SHP77 treated with DMSO at 0.1 percent for 48 hours (cell line): ENCODE measurements at regions not wholly inside any gene's neighbourhood (a gene's known extent, or its start where the extent isn't known, plus 50 kb on each side); places are given as distances from the start of the nearest gene placed in this dataset.
"Not testable (repeated sequence)": the region's sequence is repeated elsewhere in the genome, so short reads cannot be mapped to it uniquely, and the experiment has no call there.

Experiments
- DNase-seq: peaks from one replicate; lab custom pipeline; 2025; lab: John Stamatoyannopoulos, UW

DNA sequence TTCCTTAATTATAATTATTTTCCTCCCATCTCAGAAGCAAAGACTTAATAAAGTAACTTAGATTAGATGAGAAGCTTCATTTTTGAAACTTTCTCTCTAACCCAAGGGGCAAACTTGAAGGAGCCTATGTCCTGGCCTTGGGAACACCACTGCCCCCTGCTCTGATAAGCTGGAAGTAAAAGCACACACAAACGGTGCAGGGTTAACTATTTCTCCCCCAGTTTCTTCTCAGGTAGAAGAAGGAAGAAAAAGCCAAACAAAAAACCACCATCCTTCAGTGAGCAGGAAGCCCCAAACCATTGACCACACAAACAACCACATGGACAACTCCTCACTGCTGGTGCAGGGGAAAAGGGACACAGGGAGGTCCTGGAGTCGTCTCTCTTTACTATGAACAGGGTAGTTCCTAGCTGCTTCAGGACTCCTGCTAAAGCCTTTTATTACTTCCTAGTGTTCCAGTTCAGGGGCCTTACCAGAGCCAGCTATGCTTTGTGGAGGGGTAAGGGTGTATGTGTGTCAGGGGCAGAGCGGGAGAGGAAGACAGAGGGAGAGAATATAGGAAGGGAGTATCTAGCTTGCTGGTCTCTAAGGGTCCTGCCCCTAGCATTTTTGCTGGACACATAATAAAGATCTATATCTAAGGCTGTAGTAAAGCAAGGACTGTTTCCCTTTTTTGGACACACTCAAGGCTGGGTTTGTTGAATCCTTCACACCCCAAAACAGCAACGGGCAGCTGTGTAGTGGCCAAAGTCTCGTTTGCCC lies 94.0 kb upstream of the UMPS start:
- no peak for DNase-seq

DNA sequence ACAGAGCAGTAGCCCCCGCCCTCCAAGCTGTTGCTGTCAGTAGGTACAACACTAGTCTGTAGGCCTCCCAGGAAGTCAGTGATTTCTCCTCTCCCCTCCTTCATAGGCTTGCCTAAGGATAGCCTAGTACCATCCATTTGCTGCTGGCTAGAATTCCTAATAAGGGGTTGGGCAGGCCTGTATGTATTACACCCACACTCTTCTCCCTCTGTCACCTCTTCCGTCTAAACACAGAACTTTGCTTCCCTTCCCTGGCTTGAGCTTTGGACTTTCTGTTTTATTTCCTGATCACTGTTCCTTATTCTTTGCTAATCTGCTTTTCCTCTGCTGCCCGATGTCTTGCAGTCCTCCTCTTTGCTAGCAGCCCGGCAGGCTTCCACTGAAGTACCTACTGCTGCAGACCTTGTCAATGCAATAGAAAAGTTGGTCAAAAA lies 93.4 kb upstream of the UMPS start:
- DNase-seq = no peak

DNA sequence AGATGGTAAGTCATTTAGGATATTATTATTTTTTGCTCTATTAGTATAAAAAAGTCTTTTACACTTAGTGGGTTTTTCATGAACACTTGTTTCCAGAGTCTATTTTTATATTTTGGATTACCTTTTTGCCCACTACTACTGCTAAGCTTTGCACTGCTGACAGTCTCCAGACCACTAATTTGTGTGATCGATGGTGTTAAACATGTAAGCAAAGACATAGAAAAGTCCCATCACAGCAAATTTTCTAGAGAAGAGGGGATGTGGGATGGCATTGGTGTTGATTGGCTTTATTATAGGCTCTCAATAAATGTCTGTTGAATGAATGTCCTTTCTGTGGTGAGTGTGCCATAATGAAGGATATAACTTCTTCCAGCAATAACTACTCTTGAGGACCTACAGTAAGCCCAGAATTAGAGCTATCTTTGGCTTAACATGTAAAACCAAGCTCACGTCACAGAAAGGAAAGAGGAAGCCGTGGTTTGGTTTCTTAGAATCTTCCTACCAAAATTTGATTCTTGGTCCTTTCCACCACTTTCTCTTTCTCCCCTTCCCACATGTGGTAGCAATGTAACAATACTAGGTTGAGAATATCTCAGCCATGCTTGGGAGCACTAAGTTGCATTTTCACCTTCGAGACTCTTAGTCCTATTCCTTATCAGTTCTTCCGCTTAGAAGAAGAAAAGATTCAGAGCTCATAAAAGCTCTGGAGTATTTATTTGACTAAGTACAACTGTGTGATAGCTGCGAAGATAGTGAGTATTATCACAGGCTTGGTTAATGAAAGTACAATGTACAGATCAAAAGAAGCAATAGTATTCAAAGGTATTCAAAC lies 90.6 kb upstream of the UMPS start:
- DNase-seq = no peak

DNA sequence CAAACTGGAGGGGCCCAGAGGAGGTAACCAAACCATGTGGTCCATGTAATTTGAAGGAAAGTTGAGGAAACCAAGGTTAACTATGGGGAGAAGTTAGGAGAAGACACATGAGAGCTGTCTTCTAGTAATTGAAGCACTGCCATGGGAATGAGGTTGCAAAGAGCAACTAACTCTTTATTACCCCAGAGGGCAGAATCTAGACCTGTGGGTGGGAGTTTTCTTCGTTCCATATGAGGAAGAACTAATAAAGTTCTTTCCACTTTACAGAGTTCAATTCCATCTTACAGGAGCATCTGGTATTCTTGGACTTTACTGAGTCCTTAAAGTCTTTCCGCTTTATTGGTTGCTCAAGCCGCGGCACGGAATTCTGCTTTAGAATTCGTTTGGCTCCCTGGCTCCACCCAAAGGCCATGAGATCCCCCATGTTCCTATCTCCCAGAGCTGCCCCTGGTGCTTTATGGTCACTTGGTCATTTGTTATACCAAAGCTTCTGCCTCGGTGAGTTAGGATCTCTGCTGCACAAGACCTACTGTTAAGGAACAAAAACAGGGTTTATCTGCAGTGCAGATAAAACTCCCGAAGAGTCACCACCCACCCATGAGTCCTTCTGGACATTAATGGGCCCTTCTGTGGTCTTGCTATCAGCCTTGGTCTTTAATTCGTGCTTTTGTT lies 89.5 kb upstream of the UMPS start:
- DNase-seq = no peak

DNA sequence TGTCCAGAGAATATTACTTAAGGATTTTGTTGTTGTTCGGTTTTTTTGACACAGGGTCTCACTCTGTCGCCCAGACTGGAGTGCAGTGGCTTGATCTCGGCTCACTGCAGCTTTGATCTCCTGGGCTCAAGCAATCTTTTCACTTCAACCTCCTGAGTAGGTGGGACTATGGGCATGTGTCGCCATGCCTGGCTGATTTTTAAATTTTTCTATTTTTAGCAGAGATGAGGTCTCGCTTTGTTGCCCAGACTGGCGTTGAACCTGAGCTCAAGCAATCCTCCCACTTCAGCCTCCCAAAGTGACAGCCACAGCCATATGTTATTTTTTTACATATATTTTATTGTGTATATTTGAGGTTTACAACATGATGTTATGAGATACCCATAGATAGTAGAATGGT lies 86.8 kb upstream of the UMPS start:
- no peak for DNase-seq

DNA sequence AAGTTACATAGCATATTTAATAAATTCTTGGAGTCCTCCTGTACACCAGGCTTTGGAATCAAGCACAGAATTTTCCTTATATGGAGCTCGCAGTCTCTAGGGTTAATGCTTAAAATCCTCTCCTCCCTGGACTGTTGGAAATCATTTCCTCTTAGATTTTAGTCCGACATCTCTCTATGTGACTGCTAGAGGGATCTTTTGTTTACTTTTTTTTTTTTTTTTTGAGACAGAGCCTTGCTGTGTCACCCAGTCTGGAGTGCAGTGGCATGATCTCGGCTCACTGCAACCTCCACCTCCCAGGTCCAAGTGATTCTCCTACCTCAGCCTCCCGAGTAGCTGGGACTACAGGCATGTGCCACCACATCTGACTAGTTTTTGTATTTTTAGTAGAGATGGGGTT lies 84.1 kb upstream of the UMPS start:
- DNase-seq = not testable (repeated sequence)

DNA sequence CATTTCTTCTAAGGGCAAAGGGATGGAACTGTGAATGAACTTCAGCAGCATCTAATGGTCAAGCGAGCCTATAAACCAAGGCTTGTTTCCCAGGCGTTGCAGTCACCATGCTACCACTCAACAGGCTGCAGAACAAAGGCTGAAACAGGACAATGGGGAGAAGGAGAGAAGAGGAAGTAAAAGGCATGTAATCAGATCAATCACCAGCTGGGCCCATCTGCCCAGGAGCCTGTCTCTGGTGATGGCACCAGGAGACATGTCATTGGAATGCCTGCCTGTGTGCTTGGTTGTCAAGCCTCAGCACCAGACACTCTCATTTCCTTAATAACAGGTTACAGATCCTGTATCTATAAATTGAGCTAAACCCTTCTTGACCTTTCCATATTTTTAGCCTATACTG lies 81.7 kb upstream of the UMPS start:
- no peak for DNase-seq

DNA sequence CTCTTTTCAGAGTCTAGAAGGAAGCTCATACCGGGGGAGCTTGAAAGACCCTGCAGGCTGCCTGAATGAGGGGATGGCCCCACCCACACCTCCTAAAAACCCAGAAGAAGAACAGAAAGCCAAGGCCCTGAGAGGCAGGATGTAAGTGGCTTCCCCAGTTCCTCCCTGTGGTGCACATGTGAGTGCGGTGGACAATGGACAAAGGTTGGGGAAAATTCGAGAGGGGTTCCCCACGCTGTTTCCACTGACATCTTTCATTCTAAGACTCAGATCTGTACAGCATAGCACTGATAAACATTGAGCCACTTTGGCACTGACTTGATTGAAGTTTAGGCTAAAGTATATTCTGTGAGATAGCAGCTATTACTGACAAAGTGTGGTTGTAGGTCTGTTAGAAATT lies 79.5 kb upstream of the UMPS start:
- no peak for DNase-seq

DNA sequence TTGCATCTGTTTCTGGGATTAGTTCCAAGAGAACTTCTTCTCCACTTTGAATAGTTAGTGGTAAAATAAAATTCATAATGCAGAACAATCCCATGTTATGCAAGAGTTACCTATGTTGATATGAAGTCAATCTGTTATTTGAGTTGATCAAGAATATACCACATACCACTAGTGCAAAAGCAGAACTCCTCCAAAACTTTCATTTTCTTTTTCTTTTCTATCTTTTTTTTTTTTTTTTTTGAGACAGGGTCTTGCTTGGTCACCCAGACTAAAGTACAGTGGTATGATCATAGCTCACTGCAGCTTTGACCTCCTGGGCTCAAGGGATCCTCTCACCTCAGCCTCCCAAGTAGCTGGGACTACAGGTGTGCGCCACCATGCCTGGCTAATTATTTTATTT lies 78.8 kb upstream of the UMPS start:
- DNase-seq = not testable (repeated sequence)

DNA sequence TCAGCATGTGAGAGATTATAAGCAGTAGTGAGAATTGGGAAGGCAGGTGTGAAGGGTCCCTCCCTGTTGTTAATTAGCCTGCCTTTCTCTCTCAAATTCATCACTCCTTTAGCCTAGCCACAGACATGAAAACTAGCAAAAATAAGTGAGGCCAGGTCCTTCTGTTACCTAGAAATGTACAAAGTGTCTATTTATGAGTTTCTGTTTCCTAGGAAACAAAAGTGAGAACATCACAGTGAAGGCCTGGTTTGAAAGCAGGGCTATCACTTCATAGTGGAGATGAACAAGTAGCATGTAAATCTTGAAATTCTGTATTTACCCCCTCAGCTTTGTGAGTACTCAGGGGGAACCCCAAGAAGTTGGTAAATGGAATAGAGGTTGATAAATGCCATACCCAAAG lies 78.2 kb upstream of the UMPS start:
- DNase-seq = no peak

DNA sequence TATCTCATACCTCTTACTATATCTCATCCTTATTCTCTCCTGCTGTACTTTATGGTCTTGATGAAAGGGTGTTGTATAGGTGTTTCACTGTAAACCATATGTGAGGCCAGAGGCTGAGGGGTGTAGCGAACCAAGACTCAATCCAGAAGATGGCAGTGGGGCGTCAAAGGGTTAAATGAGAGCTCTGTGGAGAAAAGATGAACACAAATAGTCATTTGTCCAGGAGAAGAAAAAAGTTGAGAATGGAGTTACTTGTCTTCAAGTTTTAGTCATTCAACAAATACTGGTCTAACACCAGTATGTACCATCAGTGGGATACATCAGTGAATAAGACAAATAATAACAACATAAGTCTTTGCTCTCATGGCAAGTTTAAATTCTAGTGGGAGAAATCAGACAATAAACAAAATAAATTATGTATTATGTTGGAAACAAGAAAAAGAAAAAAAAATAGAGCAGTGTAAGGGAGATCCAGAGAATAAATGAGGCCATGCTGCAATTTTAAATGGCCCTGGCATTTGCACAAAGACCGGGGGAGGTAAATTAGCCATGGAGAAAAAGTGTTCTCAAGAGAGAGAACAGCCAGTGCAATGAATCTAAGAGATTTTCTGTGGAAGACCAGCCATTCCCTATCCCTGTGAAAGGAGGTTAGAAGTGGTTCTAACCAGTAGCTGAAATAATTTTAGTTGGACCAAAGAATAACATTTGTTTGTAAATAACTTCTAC lies 77.0 kb upstream of the UMPS start:
- DNase-seq = no peak

DNA sequence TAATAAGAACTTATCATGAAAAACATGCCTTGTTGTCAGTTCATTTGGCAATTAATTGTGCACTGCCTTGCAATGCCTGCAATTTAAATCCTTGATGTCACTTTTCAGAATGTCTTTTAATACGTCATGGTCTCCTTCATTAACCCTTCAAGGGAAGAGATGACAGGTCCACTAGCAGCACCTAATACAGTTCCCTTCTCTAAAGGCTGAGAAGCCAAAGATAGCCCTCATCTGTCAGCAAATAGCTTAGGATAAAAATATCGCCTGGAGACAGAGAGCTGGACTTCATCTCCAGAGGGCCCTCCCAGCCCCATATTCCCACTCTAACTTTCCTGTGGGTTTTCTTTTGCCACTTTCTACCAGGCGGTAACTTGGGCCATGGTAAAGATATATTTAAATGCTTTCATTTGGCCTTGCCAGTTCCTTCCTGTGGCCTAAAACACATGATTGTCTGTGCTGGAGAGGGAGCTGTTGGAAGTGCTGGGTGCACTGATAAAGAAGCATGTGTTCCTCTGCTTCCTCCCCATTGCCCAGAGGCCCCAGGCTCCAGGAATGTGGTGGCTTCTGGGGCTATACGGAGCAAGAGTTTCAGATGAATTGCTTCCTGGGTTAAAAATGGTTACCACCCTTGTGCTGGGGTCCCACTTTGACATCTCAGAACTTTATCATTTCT lies 76.3 kb upstream of the UMPS start:
- no peak for DNase-seq

DNA sequence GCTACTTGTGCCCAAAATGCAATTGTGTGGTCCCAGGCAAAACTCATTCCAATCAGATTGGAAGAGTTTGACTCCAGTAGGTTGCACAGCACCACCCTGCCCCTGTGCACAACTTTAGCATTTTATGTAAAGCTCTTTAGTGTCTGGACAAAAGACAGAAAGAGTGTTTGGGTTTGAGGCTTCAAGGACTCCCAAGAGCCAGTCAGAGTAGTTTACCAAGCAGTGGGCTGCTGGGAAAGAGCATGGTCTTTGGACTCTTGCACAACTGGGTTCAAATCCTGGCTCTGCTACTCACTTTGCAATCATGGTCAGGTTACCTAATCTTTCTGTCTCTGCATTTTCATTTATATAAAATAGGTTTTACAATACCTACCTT lies 75.8 kb upstream of the UMPS start:
- DNase-seq = no peak

DNA sequence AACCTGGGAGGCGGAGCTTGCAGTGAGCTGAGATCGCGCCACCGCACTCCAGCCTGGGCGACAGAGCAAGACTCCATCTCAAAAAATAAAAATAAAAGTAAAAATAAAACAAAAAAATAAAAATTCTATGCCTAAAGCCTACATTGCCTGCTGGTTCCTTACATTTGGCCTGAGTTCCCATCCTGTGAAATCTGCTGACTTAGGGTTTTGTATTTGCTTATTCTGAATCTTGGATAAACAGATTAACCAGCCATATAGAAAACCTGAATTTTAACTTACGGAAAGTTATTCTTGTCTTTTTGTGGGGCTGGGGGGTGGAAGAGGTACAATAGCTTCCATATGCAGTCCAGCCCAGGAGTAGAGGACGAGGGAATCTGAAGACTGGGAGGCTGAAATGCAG lies 73.7 kb upstream of the UMPS start:
- no peak for DNase-seq

DNA sequence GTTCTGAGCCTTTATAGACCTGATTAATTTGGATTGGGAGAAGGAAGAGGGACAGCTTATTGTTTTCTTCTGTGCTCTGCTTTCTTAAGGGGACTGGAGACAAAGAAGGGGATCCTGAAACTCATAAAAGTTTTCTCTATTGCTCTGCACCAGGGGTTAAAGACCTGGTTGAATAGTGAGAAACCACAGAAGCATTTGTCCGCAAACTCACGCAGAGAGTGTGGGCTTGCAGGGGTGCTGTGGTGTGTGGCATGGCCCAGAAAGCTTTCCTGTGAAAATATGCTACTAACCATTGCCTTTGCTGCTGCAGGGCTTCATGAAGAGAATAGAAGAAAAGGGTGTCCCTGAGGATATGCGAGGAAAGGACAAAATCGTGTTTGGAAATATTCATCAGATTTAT lies 73.1 kb upstream of the UMPS start:
- DNase-seq = no peak

DNA sequence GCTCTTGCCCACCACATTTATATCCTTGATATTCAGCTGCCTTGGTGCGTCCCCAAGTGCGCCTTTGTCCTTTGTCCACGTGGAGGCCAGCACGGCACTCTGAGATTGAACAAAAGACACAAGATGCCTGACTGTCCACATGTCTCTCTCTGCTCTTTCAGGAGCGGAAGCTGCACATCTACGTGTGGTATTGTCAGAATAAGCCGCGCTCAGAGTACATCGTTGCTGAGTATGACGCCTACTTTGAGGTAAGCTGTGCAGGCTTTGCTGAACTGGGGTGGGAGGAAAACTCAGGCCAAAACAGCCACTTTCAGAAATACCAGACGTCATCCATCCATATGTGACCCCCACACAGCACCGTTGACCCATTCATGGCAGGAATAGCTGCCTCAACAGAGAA lies 72.0 kb upstream of the UMPS start:
- no peak for DNase-seq

DNA sequence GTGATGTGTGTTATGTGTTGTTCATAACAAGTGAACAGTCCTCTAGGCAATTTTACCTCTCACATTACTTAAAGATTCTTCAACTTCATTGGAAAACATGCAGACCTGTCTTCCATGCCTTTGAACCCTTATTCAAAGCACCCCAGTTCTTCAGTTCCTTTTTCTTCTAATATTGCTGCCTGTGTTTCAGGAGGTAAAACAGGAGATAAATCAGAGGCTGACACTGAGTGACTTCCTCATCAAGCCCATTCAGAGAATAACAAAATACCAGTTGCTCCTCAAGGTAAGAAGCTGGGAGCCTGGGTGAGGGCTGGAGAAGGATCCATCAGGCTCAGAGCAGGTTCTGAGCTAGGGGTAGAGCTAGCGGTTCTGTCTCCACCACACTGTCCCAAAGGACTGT lies 71.1 kb upstream of the UMPS start:
- DNase-seq = no peak

DNA sequence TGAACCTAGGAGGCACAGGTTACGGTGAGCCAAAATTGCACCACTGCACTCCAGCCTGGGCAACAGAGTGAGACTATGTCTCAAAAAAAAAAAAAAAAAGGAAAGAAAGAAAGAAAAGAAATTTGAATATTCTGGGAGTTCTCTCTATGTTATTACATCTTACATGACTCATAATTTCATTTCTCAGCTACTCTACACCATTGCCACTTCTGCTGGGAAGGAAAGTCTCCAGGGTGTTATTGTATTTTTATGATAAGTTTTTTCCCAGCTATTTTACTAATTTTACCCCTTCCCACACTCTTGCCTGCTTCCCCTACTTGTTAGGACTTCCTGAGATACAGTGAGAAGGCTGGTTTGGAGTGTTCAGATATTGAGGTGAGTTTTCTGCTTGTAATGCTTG lies 69.7 kb upstream of the UMPS start:
- DNase-seq = no peak

DNA sequence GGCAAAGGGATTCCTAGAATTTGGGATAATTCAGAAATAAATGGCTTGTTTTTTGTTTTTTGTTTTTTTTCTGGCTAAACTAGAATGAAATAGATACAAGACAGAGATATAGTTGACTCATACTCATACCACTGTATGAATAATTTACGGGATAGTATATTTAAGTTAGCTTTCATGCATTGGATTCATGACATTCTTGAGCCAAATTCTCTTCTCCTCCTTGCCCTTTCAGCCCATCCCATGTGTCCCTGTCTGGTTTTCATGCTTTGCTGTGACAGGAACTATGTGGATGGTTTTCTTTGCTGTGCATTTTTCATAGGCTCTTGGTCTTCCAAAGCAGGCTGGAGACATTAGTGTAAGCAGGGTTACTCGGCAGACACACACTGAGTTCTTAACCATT lies 66.6 kb upstream of the UMPS start:
- no peak for DNase-seq

DNA sequence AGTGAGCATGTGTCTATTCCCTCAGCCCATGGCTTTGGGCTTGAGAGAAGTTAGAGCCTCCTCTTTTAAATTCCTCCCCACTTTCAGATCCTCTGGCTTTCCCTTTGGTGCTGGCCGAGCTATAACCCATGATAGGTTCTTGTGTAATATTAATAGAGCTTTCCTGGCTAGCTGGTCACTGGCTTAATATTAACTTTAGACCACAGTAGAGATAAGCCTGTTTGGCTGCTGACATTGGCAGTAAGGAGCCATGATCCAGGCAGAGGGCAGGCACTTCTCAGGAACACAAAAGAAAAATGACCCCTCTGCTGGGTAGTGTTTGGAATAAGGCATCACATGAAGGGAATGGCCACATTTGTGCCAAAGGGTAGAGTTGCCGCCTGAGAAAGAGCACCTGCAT lies 65.4 kb upstream of the UMPS start:
- DNase-seq = no peak

DNA sequence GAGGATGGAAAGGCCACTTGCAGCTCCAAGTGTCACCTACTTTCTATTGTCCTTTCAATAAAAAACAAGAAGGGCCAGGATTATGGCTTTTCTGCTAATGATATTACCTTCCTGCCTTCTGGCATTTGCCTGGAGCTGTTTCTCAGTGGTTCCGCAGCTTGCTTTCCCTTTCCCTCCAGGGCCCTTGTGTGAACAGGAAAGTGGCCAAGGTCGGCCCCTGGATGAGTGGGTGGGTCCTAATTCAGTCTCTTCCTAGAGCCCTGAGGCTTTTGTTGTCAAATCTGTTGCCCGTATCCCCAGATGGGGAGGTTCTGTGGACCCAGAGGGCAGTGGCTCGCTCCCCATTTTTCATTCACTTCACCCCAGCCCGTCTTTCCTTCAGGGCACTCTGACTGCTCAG lies 64.2 kb upstream of the UMPS start:
- DNase-seq = no peak

DNA sequence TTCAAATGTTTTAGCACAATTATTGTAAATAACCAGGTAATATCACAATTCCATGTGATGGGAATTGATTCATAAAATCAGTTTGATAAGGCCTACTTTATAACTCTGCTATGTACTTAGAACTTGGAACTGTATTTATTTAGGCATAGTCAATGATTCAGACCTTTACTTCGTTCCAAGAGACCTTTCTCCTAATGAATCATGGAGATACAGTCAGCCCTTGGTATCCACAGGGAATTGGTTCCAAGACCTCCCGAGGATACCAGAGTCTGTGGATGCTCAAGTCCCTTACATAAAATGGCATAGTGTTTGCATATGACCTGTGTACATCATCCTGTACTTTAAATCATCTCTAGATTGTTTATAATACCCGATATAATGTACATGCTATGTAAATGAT lies 60.8 kb upstream of the UMPS start:
- no peak for DNase-seq
